WI38 (cell line): ENCODE measurements at regions not wholly inside any gene's neighbourhood (a gene's known extent, or its start where the extent isn't known, plus 50 kb on each side); places are given as distances from the start of the nearest gene placed in this dataset.

Source experiments
- H3K4me3 ChIP-seq: 2 replicates; pipeline ENCODE4 v1.5.1; 2011; ENCODE audit warnings: low read depth, mild to moderate bottlenecking, control low read depth, low read length
- CTCF ChIP-seq: IDR thresholded peaks from 2 replicates; pipeline ENCODE4 v1.5.1; 2012; ENCODE audit warnings: low read depth, mild to moderate bottlenecking, control low read depth, low read length

- H3K4me3 ChIP-seq: no peak overlapping the region
- TF ChIP-seq CTCF: no peak
Observed at GRCh38 chr1:185440877-185441276, 123.8 kb upstream of the IVNS1ABP start.

GRCh38 chr1:185439727-185440415 lies 122.8 kb upstream of the IVNS1ABP start:
- TF ChIP-seq CTCF: no peak
- no peak overlapping the region for H3K4me3 ChIP-seq

GRCh38 chr1:185438936-185439335 lies 121.9 kb upstream of the IVNS1ABP start:
- TF ChIP-seq CTCF: no peak
- H3K4me3 ChIP-seq: no peak overlapping the region

GRCh38 chr1:185435696-185436379 lies 118.8 kb upstream of the IVNS1ABP start:
- no peak for TF ChIP-seq CTCF
- H3K4me3 ChIP-seq: no peak overlapping the region

- H3K4me3 ChIP-seq: no peak overlapping the region
- TF ChIP-seq CTCF: no peak
Observed at GRCh38 chr1:185434721-185435120, 117.7 kb upstream of the IVNS1ABP start.

GRCh38 chr1:185433667-185434066 lies 116.6 kb upstream of the IVNS1ABP start:
- no peak for TF ChIP-seq CTCF
- no peak overlapping the region for H3K4me3 ChIP-seq

- H3K4me3 ChIP-seq: no peak overlapping the region
- no peak for TF ChIP-seq CTCF
Observed at GRCh38 chr1:185432948-185433347, 115.9 kb upstream of the IVNS1ABP start.
